Astrocyte of the spinal cord (primary cell): ENCODE measurements at regions not wholly inside any gene's neighbourhood (a gene's known extent, or its start where the extent isn't known, plus 50 kb on each side); places are given as distances from the start of the nearest gene placed in this dataset.

ENCODE experiments used
- DNase-seq: peaks from one replicate; pipeline ENCODE4 v3.0.0; 2011; ENCODE audit warnings: low read depth, low spot score
- H3K4me3 ChIP-seq: 2 replicates; pipeline ENCODE4 v1.5.1; 2011; ENCODE audit warnings: low read depth, mild to moderate bottlenecking, low read length, moderate library complexity
- in situ Hi-C: cut with HindIII; loops from 2 replicates; pipeline ENCODE4 v1.10.0; 2017; ENCODE audit warnings: low sequenced_read_pairs
- TF ChIP-seq, protein P1 (sequence below): IDR thresholded peaks from 2 replicates; pipeline ENCODE4 v1.5.1; 2012; ENCODE audit warnings: low read depth, mild to moderate bottlenecking, low read length, inconsistent platforms

DNA sequence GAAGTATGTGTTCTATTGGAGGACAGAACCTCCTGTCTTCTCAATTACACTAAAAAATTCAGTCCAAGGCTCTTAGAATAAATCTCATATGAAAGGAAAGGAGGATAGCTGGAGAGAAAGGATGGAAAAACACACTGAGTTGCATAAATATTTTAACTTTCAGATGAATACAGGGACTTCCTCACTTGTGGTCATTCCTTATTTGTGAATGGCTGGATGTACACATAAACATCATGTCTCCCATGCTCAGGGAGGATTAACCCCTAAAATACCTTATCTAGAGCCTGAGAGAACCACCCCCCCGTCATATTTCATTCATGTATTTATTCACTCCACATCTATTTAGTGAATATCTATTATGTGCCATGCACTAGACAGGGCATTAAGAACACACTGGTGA, 217.6 kb upstream of the CITED2 start:
- no peak overlapping the region for H3K4me3 ChIP-seq
- in situ Hi-C loops, result no loop called here
- DNase-seq, result no peak
- TF ChIP-seq, protein P1, sequence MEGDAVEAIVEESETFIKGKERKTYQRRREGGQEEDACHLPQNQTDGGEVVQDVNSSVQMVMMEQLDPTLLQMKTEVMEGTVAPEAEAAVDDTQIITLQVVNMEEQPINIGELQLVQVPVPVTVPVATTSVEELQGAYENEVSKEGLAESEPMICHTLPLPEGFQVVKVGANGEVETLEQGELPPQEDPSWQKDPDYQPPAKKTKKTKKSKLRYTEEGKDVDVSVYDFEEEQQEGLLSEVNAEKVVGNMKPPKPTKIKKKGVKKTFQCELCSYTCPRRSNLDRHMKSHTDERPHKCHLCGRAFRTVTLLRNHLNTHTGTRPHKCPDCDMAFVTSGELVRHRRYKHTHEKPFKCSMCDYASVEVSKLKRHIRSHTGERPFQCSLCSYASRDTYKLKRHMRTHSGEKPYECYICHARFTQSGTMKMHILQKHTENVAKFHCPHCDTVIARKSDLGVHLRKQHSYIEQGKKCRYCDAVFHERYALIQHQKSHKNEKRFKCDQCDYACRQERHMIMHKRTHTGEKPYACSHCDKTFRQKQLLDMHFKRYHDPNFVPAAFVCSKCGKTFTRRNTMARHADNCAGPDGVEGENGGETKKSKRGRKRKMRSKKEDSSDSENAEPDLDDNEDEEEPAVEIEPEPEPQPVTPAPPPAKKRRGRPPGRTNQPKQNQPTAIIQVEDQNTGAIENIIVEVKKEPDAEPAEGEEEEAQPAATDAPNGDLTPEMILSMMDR, result no peak

DNA sequence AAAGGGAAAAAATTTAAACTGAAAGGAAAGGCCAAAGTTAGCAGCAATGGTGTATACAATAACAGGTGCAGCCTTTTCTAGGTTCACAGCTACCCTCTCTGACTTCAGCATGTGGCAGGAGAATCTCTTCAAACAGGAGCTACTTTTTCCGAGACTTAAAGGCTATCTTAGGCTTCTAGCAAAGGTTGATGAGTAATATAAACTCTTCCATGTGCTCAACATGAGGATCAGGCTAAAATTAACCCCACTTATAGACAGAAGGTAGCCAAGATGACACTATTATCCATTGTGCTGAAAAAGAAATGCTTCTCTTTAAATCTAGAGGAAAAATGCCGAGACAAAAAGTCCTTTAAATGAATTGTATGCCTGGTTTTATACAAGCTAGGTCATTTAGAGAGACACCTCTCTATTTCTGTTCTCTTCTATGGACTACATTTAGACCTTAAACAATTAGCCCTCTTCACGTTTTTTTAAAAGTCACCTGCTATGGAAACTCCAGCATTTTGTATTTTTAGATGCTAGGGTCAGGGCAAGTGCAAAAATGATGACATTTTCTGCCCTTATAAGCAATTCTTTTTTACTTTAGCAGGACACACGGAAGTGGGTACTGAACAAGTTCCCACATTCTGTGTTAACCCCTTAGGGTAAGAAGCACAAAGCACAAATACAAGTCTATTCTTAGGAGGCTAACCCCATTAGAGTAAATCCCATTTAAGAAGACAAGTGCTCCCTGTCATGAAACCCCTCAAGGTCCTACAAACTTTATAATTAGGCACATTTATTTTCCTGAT, 216.8 kb upstream of the CITED2 start:
- DNase-seq, result no peak
- no peak overlapping the region for H3K4me3 ChIP-seq
- in situ Hi-C loops, result no loop called here
- TF ChIP-seq, protein P1, result no peak

DNA sequence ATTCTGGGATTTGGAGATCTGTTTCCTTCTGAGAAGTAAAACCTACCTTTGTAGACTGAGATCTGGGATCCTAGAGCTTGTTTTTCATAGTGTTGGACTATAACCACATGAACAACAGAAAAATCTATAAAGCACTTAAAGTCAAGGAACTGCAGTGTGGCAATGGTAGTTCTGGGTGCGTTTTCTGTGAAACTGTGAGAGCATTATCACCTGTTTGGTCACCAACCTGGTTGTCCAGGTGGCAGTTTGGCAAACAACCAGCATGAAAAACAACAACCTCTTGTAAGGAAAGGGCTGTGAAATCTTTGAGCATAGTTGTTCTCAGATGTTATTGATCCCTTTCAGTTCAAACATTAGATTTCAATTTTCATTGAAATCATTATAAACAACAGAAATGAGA, 215.8 kb upstream of the CITED2 start:
- TF ChIP-seq, protein P1, result no peak
- H3K4me3 ChIP-seq, result no peak overlapping the region
- DNase-seq, result no peak
- in situ Hi-C loops, result no loop called here

DNA sequence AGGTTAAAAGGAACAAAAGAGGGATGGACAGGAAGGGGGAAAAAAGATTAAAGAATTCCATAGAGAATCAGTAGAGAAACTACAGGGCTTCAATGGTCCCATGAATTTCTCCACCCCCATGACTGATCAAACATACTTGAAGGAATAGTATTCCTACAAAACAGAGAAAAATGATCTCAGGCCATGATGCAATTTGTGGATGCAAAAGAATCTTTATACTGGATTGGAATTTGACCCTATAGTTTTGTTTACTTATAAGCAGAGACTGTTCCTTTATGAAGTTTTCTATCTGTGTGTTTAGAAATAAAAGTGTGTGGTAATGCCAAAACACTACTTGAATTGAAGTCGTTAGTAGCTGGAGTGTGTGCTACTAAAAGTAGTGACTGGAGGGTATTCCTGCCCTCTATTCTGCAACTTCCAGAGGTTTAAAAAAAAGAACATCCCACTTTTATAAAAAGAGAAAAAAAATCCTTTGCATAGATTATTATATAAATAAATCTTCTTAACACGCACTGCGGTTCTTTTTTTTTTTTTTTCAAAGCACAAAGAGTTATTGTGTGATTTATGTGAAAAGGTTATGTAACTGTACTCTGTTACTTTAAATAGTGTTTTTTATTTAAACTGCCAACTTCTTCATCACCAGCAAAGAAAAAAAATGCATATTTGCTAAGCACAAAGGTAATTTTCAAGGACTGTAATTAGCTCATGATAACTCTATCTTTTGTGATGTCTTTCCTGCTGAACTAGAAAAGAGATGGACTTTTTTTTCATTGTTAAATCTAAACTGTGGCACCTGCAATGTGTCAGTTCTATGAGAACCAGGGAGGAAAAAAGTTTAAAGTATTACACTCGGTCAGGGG, 214.5 kb upstream of the CITED2 start:
- no peak overlapping the region for H3K4me3 ChIP-seq
- in situ Hi-C loops, result no loop called here
- peak; percentile 61 for DNase-seq
- TF ChIP-seq, protein P1, result no peak

DNA sequence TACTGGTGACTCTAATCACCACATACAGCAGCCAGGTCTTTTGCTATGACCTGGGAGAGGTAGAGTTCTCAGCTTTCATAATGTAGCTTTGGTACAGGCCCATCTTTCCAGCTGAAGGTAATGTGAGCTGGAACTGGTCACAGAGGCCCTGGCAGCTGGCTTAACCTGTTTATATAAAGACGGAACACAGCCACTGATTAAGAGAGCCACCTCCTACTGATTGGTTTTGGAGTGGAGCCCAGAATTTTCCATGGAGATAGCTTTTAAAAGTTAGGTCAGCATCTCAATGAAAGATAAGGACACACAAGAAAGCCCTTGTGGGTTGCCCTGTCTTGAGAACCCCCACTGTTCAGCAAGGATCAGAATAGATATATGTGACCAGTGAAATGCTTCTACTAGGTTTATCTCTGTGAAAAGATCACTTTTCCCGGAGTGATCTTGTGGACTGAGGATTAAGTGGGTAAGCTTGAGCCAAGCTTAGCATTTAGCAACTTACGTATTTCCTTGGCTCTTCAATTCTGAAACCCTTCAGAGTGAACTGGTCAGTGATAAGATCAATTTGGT, 213.7 kb upstream of the CITED2 start:
- TF ChIP-seq, protein P1, result no peak
- in situ Hi-C loops, result no loop called here
- DNase-seq, result peak; percentile 71
- H3K4me3 ChIP-seq, result no peak overlapping the region

DNA sequence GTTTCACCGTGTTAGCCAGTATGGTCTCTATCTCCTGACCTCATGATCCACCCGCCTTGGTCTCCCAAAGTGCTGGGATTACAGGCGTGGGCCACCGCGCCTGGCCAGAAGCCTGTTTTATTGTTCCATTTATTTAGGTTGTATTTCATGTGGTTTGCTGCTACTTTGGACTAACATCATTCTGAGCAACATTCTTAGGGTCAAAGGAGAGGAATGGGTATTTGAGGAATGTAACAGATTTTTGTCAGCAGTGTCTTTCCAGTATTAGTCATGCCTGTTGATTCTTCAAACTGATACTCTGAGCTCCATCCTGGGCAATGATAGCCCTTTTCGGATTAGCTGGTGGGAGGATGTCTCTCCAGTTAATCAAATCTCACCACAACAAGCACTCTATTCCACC, 213.0 kb upstream of the CITED2 start:
- no peak overlapping the region for H3K4me3 ChIP-seq
- in situ Hi-C loops, result no loop called here
- peak; percentile 89 for DNase-seq
- TF ChIP-seq, protein P1, result no peak
